GM19372 (cell line): ENCODE measurements at regions not wholly inside any gene's neighbourhood (a gene's known extent, or its start where the extent isn't known, plus 50 kb on each side); places are given as distances from the start of the nearest gene placed in this dataset.

Experiments used
- ATAC-seq: cut with Tn5 transposase; IDR thresholded peaks from one replicate; pipeline ENCODE4 v1.9.1; 2021; ENCODE audit warnings: mild to moderate bottlenecking, low read depth, moderate library complexity; ENCODE audit not compliant: unreplicated experiment

GRCh38 chr5:167565189-167565954 is 726.1 kb upstream of the WWC1 start:
- ATAC-seq = no peak

GRCh38 chr5:167570431-167570830 is 721.0 kb upstream of the WWC1 start:
- ATAC-seq = no peak

GRCh38 chr5:167571824-167572223 is 719.6 kb upstream of the WWC1 start:
- ATAC-seq = no peak

GRCh38 chr5:167573370-167574127 is 717.9 kb upstream of the WWC1 start:
- no peak for ATAC-seq

- ATAC-seq = no peak
These were observed 717.0 kb upstream of the WWC1 start for GRCh38 chr5:167574464-167574863.

- no peak for ATAC-seq
These were observed 716.1 kb upstream of the WWC1 start for GRCh38 chr5:167575330-167575729.

GRCh38 chr5:167576126-167576525 is 715.3 kb upstream of the WWC1 start:
- ATAC-seq = no peak

GRCh38 chr5:167576897-167577296 is 714.5 kb upstream of the WWC1 start:
- no peak for ATAC-seq

- ATAC-seq = no peak
These were observed 713.8 kb upstream of the WWC1 start for GRCh38 chr5:167577616-167578015.

GRCh38 chr5:167578977-167579692 is 712.3 kb upstream of the WWC1 start:
- ATAC-seq = no peak

GRCh38 chr5:167579693-167580055 is 711.8 kb upstream of the WWC1 start:
- no peak for ATAC-seq

- no peak for ATAC-seq
These were observed 710.8 kb upstream of the WWC1 start for GRCh38 chr5:167580608-167581007.

- ATAC-seq = no peak
These were observed 709.2 kb upstream of the WWC1 start for GRCh38 chr5:167582283-167582682.

GRCh38 chr5:167582886-167583285 is 708.6 kb upstream of the WWC1 start:
- no peak for ATAC-seq

GRCh38 chr5:167585184-167585583 is 706.3 kb upstream of the WWC1 start:
- no peak for ATAC-seq

GRCh38 chr5:167587772-167588437 is 703.5 kb upstream of the WWC1 start:
- ATAC-seq = no peak

GRCh38 chr5:167592114-167592513 is 699.3 kb upstream of the WWC1 start:
- no peak for ATAC-seq

GRCh38 chr5:167593329-167594060 is 698.0 kb upstream of the WWC1 start:
- no peak for ATAC-seq

- ATAC-seq = no peak
These were observed 697.4 kb upstream of the WWC1 start for GRCh38 chr5:167594061-167594435.

- no peak for ATAC-seq
These were observed 696.7 kb upstream of the WWC1 start for GRCh38 chr5:167594750-167595149.
